ENCODE measurements at regions not wholly inside any gene's neighbourhood (a gene's known extent, or its start where the extent isn't known, plus 50 kb on each side); places are given as distances from the start of the nearest gene placed in this dataset.

DNA sequence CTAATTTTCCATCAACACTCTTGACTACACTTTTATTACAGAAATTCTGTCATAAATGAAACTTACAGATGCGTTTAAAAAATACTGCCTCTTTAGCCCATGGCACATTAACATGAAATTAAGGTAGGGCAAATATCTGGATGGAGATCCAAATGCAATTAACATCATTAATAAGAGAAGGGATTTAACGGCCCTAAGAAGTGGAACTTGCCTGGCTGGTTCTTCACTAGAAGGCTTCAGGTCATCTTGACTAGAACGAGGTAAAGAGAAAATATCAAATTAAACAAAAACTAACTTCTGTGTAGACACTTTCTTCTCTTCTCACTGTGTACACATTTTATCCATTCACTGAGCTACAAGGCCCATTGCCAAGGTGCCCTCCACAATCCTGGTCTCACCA lies 1093.4 kb downstream of the EFNB2 start:
- Histone ChIP-seq H3K27me3 (no peaks in the 10 kb centered on the region), H3K27ac (peak overlapping the region in 3 of 4 donors; percentile 30 to 60 (median 56)), H3K36me3 (no peaks in the 10 kb centered on the region), H3K4me1 (peaks cover 0 to 19% (median 0%) of the 10 kb centered on the region in 3 donors), H3K4me3 (no peak overlapping the region), H3K9me3 (no peaks in the 10 kb centered on the region)
- ATAC-seq, result no peak
- WGBS, 2 donors (ENCODE audit: low coverage in 1 of 2), result 50 to 65% methylated on average over 3 of the region's 3 CpGs
- TF ChIP-seq, protein P1, sequence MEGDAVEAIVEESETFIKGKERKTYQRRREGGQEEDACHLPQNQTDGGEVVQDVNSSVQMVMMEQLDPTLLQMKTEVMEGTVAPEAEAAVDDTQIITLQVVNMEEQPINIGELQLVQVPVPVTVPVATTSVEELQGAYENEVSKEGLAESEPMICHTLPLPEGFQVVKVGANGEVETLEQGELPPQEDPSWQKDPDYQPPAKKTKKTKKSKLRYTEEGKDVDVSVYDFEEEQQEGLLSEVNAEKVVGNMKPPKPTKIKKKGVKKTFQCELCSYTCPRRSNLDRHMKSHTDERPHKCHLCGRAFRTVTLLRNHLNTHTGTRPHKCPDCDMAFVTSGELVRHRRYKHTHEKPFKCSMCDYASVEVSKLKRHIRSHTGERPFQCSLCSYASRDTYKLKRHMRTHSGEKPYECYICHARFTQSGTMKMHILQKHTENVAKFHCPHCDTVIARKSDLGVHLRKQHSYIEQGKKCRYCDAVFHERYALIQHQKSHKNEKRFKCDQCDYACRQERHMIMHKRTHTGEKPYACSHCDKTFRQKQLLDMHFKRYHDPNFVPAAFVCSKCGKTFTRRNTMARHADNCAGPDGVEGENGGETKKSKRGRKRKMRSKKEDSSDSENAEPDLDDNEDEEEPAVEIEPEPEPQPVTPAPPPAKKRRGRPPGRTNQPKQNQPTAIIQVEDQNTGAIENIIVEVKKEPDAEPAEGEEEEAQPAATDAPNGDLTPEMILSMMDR (IDR thresholded peaks at IDR 0.05), result no peak
- no peak for TF ChIP-seq EP300 (IDR thresholded peaks at IDR 0.05)
- no peak for TF ChIP-seq POLR2AphosphoS5 (IDR thresholded peaks at IDR 0.05)
- TF ChIP-seq POLR2A (IDR thresholded peaks at IDR 0.05), result no peak

DNA sequence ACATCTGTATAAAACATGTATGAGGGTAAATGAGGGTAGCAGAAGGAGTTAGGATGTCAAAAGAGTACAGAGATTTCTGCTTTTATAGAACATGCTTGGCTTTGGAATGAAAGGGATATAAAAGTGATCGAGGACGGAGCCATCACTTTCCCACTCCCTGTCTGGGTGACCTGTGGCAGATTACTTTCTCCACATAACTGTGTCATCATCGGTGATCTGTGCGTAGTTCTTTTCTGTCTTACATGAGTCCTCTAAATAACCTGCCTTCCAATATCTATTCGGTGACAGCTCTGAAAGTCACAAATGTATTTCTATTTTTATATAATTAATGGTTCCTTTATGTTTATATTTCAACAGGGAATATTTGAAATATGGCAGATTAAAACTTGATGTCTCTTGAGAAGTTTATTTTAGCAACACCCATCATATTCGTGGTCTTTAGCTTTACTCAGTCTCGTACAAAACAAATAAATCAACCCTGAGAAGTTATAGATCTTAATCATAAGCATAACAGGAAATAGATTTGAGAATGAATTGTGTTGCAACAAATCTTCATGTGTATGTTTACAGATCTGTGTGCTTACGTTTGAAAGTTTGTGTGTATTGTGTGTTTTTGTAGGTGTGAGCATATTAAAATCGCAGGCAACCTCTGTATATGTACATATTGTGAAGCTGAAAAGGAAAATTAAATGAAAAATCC lies 1094.3 kb downstream of the EFNB2 start:
- Histone ChIP-seq H3K27me3 (no peaks in the 10 kb centered on the region), H3K36me3 (no peaks in the 10 kb centered on the region), H3K27ac (peak overlapping the region in 3 of 4 donors; percentile 30 to 60 (median 56)), H3K4me1 (peaks cover 0 to 19% (median 0%) of the 10 kb centered on the region in 3 donors), H3K4me3 (no peak overlapping the region), H3K9me3 (no peaks in the 10 kb centered on the region)
- ATAC-seq, result no peak
- TF ChIP-seq, protein P1 (IDR thresholded peaks at IDR 0.05), result no peak
- TF ChIP-seq POLR2AphosphoS5 (IDR thresholded peaks at IDR 0.05), result no peak
- no peak for TF ChIP-seq POLR2A (IDR thresholded peaks at IDR 0.05)
- no peak for TF ChIP-seq EP300 (IDR thresholded peaks at IDR 0.05)
- WGBS, 2 donors (ENCODE audit: low coverage in 1 of 2), result 13 to 42% methylated on average over 9 of the region's 9 CpGs

DNA sequence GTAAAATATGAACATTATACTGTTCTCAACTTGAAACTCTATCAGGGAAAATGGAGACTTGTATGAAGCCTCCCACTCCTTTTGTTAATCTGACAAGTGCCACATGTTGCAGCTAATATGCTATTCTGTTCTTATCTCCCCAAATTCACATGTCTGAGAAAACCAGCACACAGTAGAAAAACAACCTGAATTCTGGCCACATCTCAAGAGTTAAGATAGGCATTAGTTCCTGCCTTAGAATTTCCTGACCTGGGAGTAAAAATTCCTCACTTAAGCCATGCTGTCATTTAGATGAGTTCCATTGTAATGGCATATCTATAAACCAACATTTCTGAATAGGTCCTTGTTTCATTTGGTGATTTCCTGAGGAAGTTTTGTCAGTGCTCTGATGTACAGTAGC lies 1098.5 kb downstream of the EFNB2 start:
- no peaks in the 10 kb centered on the region for H3K9me3 ChIP-seq
- peaks cover 0 to 10% (median 0%) of the 10 kb centered on the region in 3 donors for H3K4me1 ChIP-seq
- TF ChIP-seq POLR2A (IDR thresholded peaks at IDR 0.05) (no peak), EP300 (IDR thresholded peaks at IDR 0.05) (no peak), POLR2AphosphoS5 (IDR thresholded peaks at IDR 0.05) (no peak)
- TF ChIP-seq, protein P1 (IDR thresholded peaks at IDR 0.05), result no peak
- H3K4me3 ChIP-seq, result no peak overlapping the region
- ATAC-seq, result no peak
- no peaks in the 10 kb centered on the region for H3K36me3 ChIP-seq
- no peaks in the 10 kb centered on the region for H3K27me3 ChIP-seq
- no peak overlapping the region for H3K27ac ChIP-seq

DNA sequence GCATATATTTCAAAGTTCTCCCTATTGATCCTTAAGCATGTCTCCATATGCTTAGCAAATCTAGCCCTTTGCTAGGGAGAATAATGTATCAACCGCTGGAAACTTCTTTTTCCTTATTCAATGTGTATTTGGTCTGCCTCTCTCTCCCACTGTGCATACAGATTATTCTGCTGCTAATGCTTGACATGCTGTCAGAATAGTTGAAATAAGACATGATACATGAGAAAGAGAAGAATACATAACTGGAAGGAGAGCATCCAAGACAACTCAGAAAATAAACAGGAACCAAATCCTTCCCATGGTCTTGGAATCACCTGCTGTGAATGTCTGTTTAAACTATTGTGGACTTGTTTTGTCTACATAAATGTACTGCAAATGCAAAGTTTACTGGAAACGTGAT lies 1103.0 kb downstream of the EFNB2 start:
- H3K4me1 ChIP-seq, result no peaks in the 10 kb centered on the region
- H3K9me3 ChIP-seq, result no peaks in the 10 kb centered on the region
- no peak overlapping the region for H3K4me3 ChIP-seq
- H3K36me3 ChIP-seq, result no peaks in the 10 kb centered on the region
- ATAC-seq, result no peak
- WGBS, 2 donors (ENCODE audit: low coverage in 1 of 2), result 28 to 89% methylated on average over 1 to 2 of the region's 2 CpGs
- no peaks in the 10 kb centered on the region for H3K27me3 ChIP-seq
- no peak for TF ChIP-seq EP300 (IDR thresholded peaks at IDR 0.05)
- TF ChIP-seq, protein P1 (IDR thresholded peaks at IDR 0.05), result no peak
- TF ChIP-seq POLR2A (IDR thresholded peaks at IDR 0.05), result no peak
- TF ChIP-seq POLR2AphosphoS5 (IDR thresholded peaks at IDR 0.05), result no peak
- no peak overlapping the region for H3K27ac ChIP-seq

DNA sequence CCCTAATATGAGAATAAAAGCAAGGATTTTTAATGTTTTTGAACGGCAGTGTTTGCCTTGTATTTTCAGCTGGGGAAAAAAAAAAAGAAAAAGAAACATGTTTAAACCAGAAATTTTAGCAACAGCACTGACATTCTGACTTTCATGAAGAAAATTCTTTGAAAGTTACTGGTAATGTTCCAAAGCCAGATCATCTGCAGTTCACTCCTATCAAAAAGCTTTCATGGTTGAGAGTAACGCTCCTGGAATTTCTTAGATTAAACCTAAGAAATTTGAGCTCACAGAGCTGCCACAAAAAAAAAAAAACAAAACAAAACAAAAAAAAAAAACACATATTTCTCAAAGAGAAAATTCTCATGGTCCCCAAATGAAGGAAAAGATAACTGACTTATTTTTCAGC lies 1106.7 kb downstream of the EFNB2 start:
- Histone ChIP-seq H3K27me3 (no peaks in the 10 kb centered on the region), H3K9me3 (no peaks in the 10 kb centered on the region), H3K27ac (no peak overlapping the region), H3K4me1 (no peaks in the 10 kb centered on the region), H3K4me3 (no peak overlapping the region), H3K36me3 (no peaks in the 10 kb centered on the region)
- TF ChIP-seq, protein P1 (IDR thresholded peaks at IDR 0.05), result no peak
- TF ChIP-seq POLR2AphosphoS5 (IDR thresholded peaks at IDR 0.05) (no peak), POLR2A (IDR thresholded peaks at IDR 0.05) (no peak), EP300 (IDR thresholded peaks at IDR 0.05) (no peak)
- WGBS, 2 donors (ENCODE audit: low coverage in 1 of 2), result 66 to 88% methylated on average over 1 to 2 of the region's 2 CpGs
- ATAC-seq, result no peak

Data from gastroesophageal sphincter (tissue), 4 donors.